ENCODE measurements at regions not wholly inside any gene's neighbourhood (a gene's known extent, or its start where the extent isn't known, plus 50 kb on each side); places are given as distances from the start of the nearest gene placed in this dataset.
"Not testable (repeated sequence)": the region's sequence is repeated elsewhere in the genome, so short reads cannot be mapped to it uniquely, and the experiment has no call there.

- H3K27ac ChIP-seq; H3K9me3 ChIP-seq; H3K4me1 ChIP-seq; H3K36me3 ChIP-seq; H3K4me3 ChIP-seq; DNase-seq (ENCODE audit: low spot score); H3K27me3 ChIP-seq: not testable (repeated sequence)
These were observed 198.0 kb downstream of the OTOP1 start for GRCh38 chr4:4028752-4029151.

GRCh38 chr4:4030509-4030908, 196.2 kb downstream of the OTOP1 start:
- H3K36me3 ChIP-seq; H3K27ac ChIP-seq; H3K4me3 ChIP-seq; H3K4me1 ChIP-seq; H3K27me3 ChIP-seq; H3K9me3 ChIP-seq; DNase-seq (ENCODE audit: low spot score): not testable (repeated sequence)

GRCh38 chr4:4031446-4032135, 195.1 kb downstream of the OTOP1 start:
- not testable (repeated sequence) for H3K9me3 ChIP-seq; DNase-seq (ENCODE audit: low spot score); H3K4me3 ChIP-seq; H3K27me3 ChIP-seq; H3K36me3 ChIP-seq; H3K27ac ChIP-seq; H3K4me1 ChIP-seq

- not testable (repeated sequence) for H3K4me3 ChIP-seq; H3K27me3 ChIP-seq; DNase-seq (ENCODE audit: low spot score); H3K4me1 ChIP-seq; H3K36me3 ChIP-seq; H3K27ac ChIP-seq; H3K9me3 ChIP-seq
These were observed 194.4 kb downstream of the OTOP1 start for GRCh38 chr4:4032364-4032763.

- not testable (repeated sequence) for H3K27ac ChIP-seq; H3K36me3 ChIP-seq; DNase-seq (ENCODE audit: low spot score); H3K27me3 ChIP-seq; H3K9me3 ChIP-seq; H3K4me3 ChIP-seq; H3K4me1 ChIP-seq
These were observed 193.7 kb downstream of the OTOP1 start for GRCh38 chr4:4032801-4033605.

- H3K27me3 ChIP-seq; H3K4me3 ChIP-seq; H3K9me3 ChIP-seq; DNase-seq (ENCODE audit: low spot score); H3K27ac ChIP-seq; H3K4me1 ChIP-seq; H3K36me3 ChIP-seq: not testable (repeated sequence)
These were observed 189.2 kb downstream of the OTOP1 start for GRCh38 chr4:4037399-4038138.

GRCh38 chr4:4045823-4046222, 180.9 kb downstream of the OTOP1 start:
- H3K4me1 ChIP-seq; H3K27me3 ChIP-seq; H3K27ac ChIP-seq; H3K36me3 ChIP-seq; H3K9me3 ChIP-seq; H3K4me3 ChIP-seq; DNase-seq (ENCODE audit: low spot score): not testable (repeated sequence)

- H3K4me3 ChIP-seq; H3K4me1 ChIP-seq; H3K27me3 ChIP-seq; H3K9me3 ChIP-seq; H3K27ac ChIP-seq; DNase-seq (ENCODE audit: low spot score); H3K36me3 ChIP-seq: not testable (repeated sequence)
These were observed 180.0 kb downstream of the OTOP1 start for GRCh38 chr4:4046686-4047085.

- not testable (repeated sequence) for H3K4me3 ChIP-seq; H3K27ac ChIP-seq; H3K27me3 ChIP-seq; H3K36me3 ChIP-seq; H3K9me3 ChIP-seq; DNase-seq (ENCODE audit: low spot score); H3K4me1 ChIP-seq
These were observed 179.5 kb downstream of the OTOP1 start for GRCh38 chr4:4047202-4047601.

GRCh38 chr4:4048227-4048626, 178.5 kb downstream of the OTOP1 start:
- H3K27ac ChIP-seq; H3K36me3 ChIP-seq; H3K4me3 ChIP-seq; H3K27me3 ChIP-seq; H3K9me3 ChIP-seq; DNase-seq (ENCODE audit: low spot score); H3K4me1 ChIP-seq: not testable (repeated sequence)

GRCh38 chr4:4050781-4051180, 175.9 kb downstream of the OTOP1 start:
- H3K4me1 ChIP-seq; H3K4me3 ChIP-seq; H3K27me3 ChIP-seq; H3K27ac ChIP-seq; DNase-seq (ENCODE audit: low spot score); H3K9me3 ChIP-seq; H3K36me3 ChIP-seq: not testable (repeated sequence)

- not testable (repeated sequence) for H3K9me3 ChIP-seq; H3K27me3 ChIP-seq; H3K4me1 ChIP-seq; H3K4me3 ChIP-seq; DNase-seq (ENCODE audit: low spot score); H3K36me3 ChIP-seq; H3K27ac ChIP-seq
These were observed 173.8 kb downstream of the OTOP1 start for GRCh38 chr4:4052933-4053332.

GRCh38 chr4:4057226-4057625, 169.5 kb downstream of the OTOP1 start:
- not testable (repeated sequence) for H3K27ac ChIP-seq; H3K4me1 ChIP-seq; H3K4me3 ChIP-seq; H3K27me3 ChIP-seq; DNase-seq (ENCODE audit: low spot score); H3K36me3 ChIP-seq; H3K9me3 ChIP-seq

GRCh38 chr4:4084171-4084570, 142.6 kb downstream of the OTOP1 start:
- not testable (repeated sequence) for H3K27ac ChIP-seq; H3K9me3 ChIP-seq; H3K4me3 ChIP-seq; H3K27me3 ChIP-seq; DNase-seq (ENCODE audit: low spot score); H3K4me1 ChIP-seq; H3K36me3 ChIP-seq

Measured in right atrium auricular region (tissue), 2 donors.